Activated CD8-positive, alpha-beta T cell treated with anti-CD3 and anti-CD28 coated beads for 36 hours (primary cell): ENCODE measurements at regions not wholly inside any gene's neighbourhood (a gene's known extent, or its start where the extent isn't known, plus 50 kb on each side); places are given as distances from the start of the nearest gene placed in this dataset.

Source experiments
- ATAC-seq: fragments of 200-7000 bp; cut with Tn5 transposase; one replicate; pipeline ENCODE4 v1.10.0; 2021; ENCODE audit warnings: mild to moderate bottlenecking, moderate library complexity
- CTCF ChIA-PET: fragments of 350-600 bp; sonication (Branson Sonifier 250); formaldehyde crosslinking; loops from one replicate; lab custom pipeline; 2021; ENCODE audit warnings: antibody characterized with exemption; lab: Charles Lee
- POLR2A ChIA-PET: fragments of 350-600 bp; sonication (Branson Sonifier 250); formaldehyde crosslinking; loops from one replicate; lab custom pipeline; 2021; ENCODE audit warnings: antibody characterized with exemption; lab: Charles Lee
- DNase-seq: peaks from one replicate; pipeline ENCODE4 v3.0.0-alpha.2; 2020
- H3K27ac Mint-ChIP-seq: one replicate; pipeline ENCODE4 v1.8.0; 2021; ENCODE audit warnings: mild to moderate bottlenecking, mixed read lengths
- H3K27me3 Mint-ChIP-seq: one replicate; pipeline ENCODE4 v1.8.0; 2021; ENCODE audit warnings: mixed read lengths
- H3K36me3 Mint-ChIP-seq: one replicate; pipeline ENCODE4 v1.8.0; 2021; ENCODE audit warnings: low read depth, mixed read lengths
- H3K4me1 Mint-ChIP-seq: one replicate; pipeline ENCODE4 v1.8.0; 2021; ENCODE audit warnings: low read depth, mixed read lengths
- H3K4me3 Mint-ChIP-seq: one replicate; pipeline ENCODE4 v1.8.0; 2021; ENCODE audit warnings: mild to moderate bottlenecking, moderate library complexity, mixed read lengths
- H3K9me3 Mint-ChIP-seq: one replicate; pipeline ENCODE4 v1.8.0; 2021; ENCODE audit warnings: mixed read lengths
- CTCF ChIP-seq: fragments of 200-600 bp; IDR thresholded peaks from one replicate; pipeline ENCODE4 v1.8.0; 2022; ENCODE audit warnings: antibody characterized with exemption, mild to moderate bottlenecking
- intact Hi-C: fragments of 100-400 bp; cut with micrococcal nuclease; formaldehyde crosslinking; loops from one replicate; pipeline ENCODE4 v1.10.0; 2022

GRCh38 chr15:91665212-91665611 is 188.3 kb upstream of the SLCO3A1 start:
- no peak overlapping the region for H3K27ac Mint-ChIP-seq
- no peak overlapping the region for H3K4me3 Mint-ChIP-seq
- H3K9me3 Mint-ChIP-seq, result no peaks in the 10 kb centered on the region
- ChIA-PET CTCF (no interaction called here), POLR2A (no interaction called here)
- ATAC-seq (no peak), DNase-seq (no peak)
- no peaks in the 10 kb centered on the region for H3K4me1 Mint-ChIP-seq
- intact Hi-C loops, result no loop called here
- no peaks in the 10 kb centered on the region for H3K36me3 Mint-ChIP-seq
- no peak for TF ChIP-seq CTCF
- H3K27me3 Mint-ChIP-seq, result peaks cover 5% of the 10 kb centered on the region

- DNase-seq (no peak), ATAC-seq (no peak)
- Mint-ChIP-seq H3K4me3 (no peak overlapping the region), H3K36me3 (no peaks in the 10 kb centered on the region), H3K4me1 (no peaks in the 10 kb centered on the region), H3K9me3 (no peaks in the 10 kb centered on the region), H3K27ac (no peak overlapping the region), H3K27me3 (peaks cover 4% of the 10 kb centered on the region)
- intact Hi-C loops, result no loop called here
- CTCF ChIA-PET, result interaction anchor here (1.3 kb wide), 1 partner anchor 38 kb away, joined by 4 read pairs; no protein-coding TSS in a partner anchor
- TF ChIP-seq CTCF, result no peak
- POLR2A ChIA-PET, result no interaction called here
These were observed 185.1 kb upstream of the SLCO3A1 start for GRCh38 chr15:91668370-91668769.

- no peak for DNase-seq
- CTCF ChIA-PET, result no interaction called here
- H3K27me3 Mint-ChIP-seq, result peaks cover 4% of the 10 kb centered on the region
- no peak overlapping the region for H3K4me3 Mint-ChIP-seq
- no peak for TF ChIP-seq CTCF
- POLR2A ChIA-PET, result no interaction called here
- intact Hi-C loops, result no loop called here
- no peak overlapping the region for H3K27ac Mint-ChIP-seq
- H3K36me3 Mint-ChIP-seq, result no peaks in the 10 kb centered on the region
- H3K4me1 Mint-ChIP-seq, result no peaks in the 10 kb centered on the region
- ATAC-seq, result no peak
- H3K9me3 Mint-ChIP-seq, result peaks cover 6% of the 10 kb centered on the region
These were observed 183.4 kb upstream of the SLCO3A1 start for GRCh38 chr15:91670108-91670507.

- no peak for TF ChIP-seq CTCF
- H3K4me3 Mint-ChIP-seq, result no peak overlapping the region
- H3K27me3 Mint-ChIP-seq, result peaks cover 6% of the 10 kb centered on the region
- DNase-seq (no peak), ATAC-seq (no peak)
- no peak overlapping the region for H3K27ac Mint-ChIP-seq
- ChIA-PET CTCF (no interaction called here), POLR2A (no interaction called here)
- intact Hi-C loops, result no loop called here
- H3K9me3 Mint-ChIP-seq, result peaks cover 6% of the 10 kb centered on the region
- no peaks in the 10 kb centered on the region for H3K36me3 Mint-ChIP-seq
- no peaks in the 10 kb centered on the region for H3K4me1 Mint-ChIP-seq
These were observed 175.5 kb upstream of the SLCO3A1 start for GRCh38 chr15:91678003-91678402.

- H3K36me3 Mint-ChIP-seq, result no peaks in the 10 kb centered on the region
- DNase-seq, result peak; percentile 17
These were observed 174.1 kb upstream of the SLCO3A1 start for GRCh38 chr15:91679447-91679846.

More at GRCh38 chr15:91679447-91679846, 174.1 kb upstream of the SLCO3A1 start:
- no peak for TF ChIP-seq CTCF
- Mint-ChIP-seq H3K27me3 (peaks cover 12% of the 10 kb centered on the region), H3K27ac (no peak overlapping the region), H3K9me3 (no peaks in the 10 kb centered on the region), H3K4me1 (no peaks in the 10 kb centered on the region), H3K4me3 (no peak overlapping the region)
- ChIA-PET POLR2A (no interaction called here), CTCF (interaction anchor here (0.9 to 1.3 kb wide), 2 partner anchors 33 to 262 kb away, joined by 3 read pairs; no protein-coding TSS in a partner anchor)
- ATAC-seq, result no peak
- intact Hi-C loops, result no loop called here
